Mucosa of rectum (tissue), 2 donors: ENCODE measurements at regions not wholly inside any gene's neighbourhood (a gene's known extent, or its start where the extent isn't known, plus 50 kb on each side); places are given as distances from the start of the nearest gene placed in this dataset.

Experiments used
- H3K27ac ChIP-seq, 2 donors: one replicate each; pipeline ENCODE4 v1.7.0; 2013; ENCODE audit warnings: inconsistent platforms in 2 of 2, low read depth in 2 of 2, low read length in 2 of 2
- H3K27me3 ChIP-seq, 2 donors: one replicate each; pipeline ENCODE4 v1.7.0; 2013; ENCODE audit warnings: low read length in 2 of 2; ENCODE audit not compliant: control insufficient read depth in 2 of 2, insufficient read depth in 2 of 2
- H3K36me3 ChIP-seq, 2 donors: one replicate each; pipeline ENCODE4 v1.7.0; 2013; ENCODE audit warnings: low read length in 2 of 2; ENCODE audit not compliant: control insufficient read depth in 2 of 2, insufficient read depth in 2 of 2
- H3K4me1 ChIP-seq, 2 donors: one replicate each; pipeline ENCODE4 v1.7.0; 2013; ENCODE audit warnings: low read length in 2 of 2, mild to moderate bottlenecking in 1 of 2; ENCODE audit not compliant: control insufficient read depth in 2 of 2, insufficient read depth in 2 of 2
- H3K4me3 ChIP-seq, 2 donors: one replicate each; pipeline ENCODE4 v1.7.0; 2013; ENCODE audit warnings: low read length in 2 of 2
- H3K9ac ChIP-seq, 2 donors: one replicate each; pipeline ENCODE4 v1.7.0; 2013; ENCODE audit warnings: low read length in 2 of 2, low read depth in 1 of 2, mild to moderate bottlenecking in 1 of 2
- H3K9me3 ChIP-seq, 2 donors: one replicate each; pipeline ENCODE4 v1.7.0; 2013; ENCODE audit warnings: low read length in 2 of 2; ENCODE audit not compliant: control insufficient read depth in 2 of 2
- donor health status: healthy.
- donor health status: Normal muscosa, but diverticular disease.

GRCh38 chr20:57787151-57787989 lies 77.6 kb upstream of the PMEPA1 start:
- Histone ChIP-seq H3K36me3 (no peaks in the 10 kb centered on the region), H3K27me3 (no peaks in the 10 kb centered on the region), H3K27ac (no peak overlapping the region), H3K4me1 (no peaks in the 10 kb centered on the region), H3K9me3 (no peaks in the 10 kb centered on the region), H3K9ac (no peak overlapping the region), H3K4me3 (no peak overlapping the region)

DNA sequence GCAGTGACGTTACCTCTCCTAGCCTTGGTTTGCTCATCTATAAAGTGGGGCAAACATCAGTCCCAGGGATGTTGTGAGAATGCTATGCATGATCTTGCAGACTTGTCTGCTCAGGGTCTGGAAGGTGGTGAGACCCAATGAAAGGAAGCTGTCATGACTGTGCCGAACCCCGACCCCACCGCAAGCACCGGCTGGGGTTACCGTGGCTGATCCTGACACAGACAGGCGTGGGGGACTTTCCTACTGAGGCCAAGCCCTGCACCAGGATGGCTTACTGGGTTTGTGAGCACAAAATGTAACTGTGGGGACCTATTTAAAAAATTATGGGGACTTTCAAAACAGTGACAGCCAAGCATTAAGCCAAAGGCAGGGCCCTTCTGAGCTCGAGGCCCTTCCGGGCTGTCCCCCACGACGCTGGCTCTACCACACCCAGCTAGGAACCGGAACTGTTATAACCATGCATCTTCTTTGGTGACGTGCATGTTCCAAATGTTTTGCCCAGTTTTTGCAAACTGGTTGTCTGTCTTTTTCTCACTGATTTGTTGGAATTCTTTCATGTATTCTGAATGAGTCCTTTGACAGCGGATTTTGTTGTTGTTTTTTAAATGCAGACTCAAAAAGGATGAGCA lies 76.6 kb upstream of the PMEPA1 start:
- Histone ChIP-seq H3K4me3 (no peak overlapping the region), H3K36me3 (no peaks in the 10 kb centered on the region), H3K4me1 (no peaks in the 10 kb centered on the region), H3K27ac (no peak overlapping the region), H3K9ac (no peak overlapping the region), H3K27me3 (no peaks in the 10 kb centered on the region), H3K9me3 (no peaks in the 10 kb centered on the region)

DNA sequence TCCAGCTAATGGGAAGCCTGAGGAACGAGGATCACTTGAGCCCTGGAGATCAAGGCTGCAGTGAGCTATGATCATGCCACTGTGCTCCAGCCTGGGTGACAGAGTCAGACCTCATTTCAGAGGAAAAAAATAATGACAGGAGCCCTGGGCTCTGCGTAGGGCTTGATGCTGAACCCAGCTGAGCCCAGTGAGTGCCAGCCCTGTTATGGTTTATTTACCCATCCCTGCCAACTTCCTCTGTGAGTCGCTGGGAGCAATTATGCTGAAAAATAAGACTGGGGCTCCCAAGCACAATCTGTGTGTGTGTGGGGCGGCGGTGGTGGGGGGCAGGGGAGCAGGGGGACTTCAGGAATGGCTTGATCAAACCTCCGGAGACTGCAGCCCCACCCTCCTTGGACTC lies 75.9 kb upstream of the PMEPA1 start:
- Histone ChIP-seq H3K27me3 (no peaks in the 10 kb centered on the region), H3K27ac (no peak overlapping the region), H3K4me1 (no peaks in the 10 kb centered on the region), H3K4me3 (no peak overlapping the region), H3K36me3 (no peaks in the 10 kb centered on the region), H3K9me3 (no peaks in the 10 kb centered on the region), H3K9ac (no peak overlapping the region)

DNA sequence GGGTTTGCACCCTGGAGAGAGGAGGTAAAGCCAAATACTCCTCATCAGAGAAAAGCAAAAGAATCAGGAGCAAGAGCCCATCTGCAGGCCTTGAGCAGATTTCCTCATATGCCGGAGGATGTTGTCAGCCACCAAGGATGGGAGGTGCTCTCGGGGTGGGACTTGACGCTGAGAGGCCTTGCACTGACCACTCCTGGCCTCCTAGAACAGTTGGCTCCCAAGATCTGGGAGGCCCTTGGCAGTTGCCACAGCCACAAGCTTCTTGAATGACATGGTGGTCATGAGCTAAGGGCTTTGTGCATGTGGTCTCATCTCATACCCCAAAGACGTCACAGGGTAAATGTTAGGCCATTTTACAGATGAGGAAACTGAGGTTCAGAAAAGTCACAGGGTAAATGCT lies 75.2 kb upstream of the PMEPA1 start:
- H3K27me3 ChIP-seq, result no peaks in the 10 kb centered on the region
- H3K9ac ChIP-seq, result no peak overlapping the region
- no peaks in the 10 kb centered on the region for H3K36me3 ChIP-seq
- no peaks in the 10 kb centered on the region for H3K9me3 ChIP-seq
- H3K4me3 ChIP-seq, result no peak overlapping the region
- no peaks in the 10 kb centered on the region for H3K4me1 ChIP-seq
- no peak overlapping the region for H3K27ac ChIP-seq

DNA sequence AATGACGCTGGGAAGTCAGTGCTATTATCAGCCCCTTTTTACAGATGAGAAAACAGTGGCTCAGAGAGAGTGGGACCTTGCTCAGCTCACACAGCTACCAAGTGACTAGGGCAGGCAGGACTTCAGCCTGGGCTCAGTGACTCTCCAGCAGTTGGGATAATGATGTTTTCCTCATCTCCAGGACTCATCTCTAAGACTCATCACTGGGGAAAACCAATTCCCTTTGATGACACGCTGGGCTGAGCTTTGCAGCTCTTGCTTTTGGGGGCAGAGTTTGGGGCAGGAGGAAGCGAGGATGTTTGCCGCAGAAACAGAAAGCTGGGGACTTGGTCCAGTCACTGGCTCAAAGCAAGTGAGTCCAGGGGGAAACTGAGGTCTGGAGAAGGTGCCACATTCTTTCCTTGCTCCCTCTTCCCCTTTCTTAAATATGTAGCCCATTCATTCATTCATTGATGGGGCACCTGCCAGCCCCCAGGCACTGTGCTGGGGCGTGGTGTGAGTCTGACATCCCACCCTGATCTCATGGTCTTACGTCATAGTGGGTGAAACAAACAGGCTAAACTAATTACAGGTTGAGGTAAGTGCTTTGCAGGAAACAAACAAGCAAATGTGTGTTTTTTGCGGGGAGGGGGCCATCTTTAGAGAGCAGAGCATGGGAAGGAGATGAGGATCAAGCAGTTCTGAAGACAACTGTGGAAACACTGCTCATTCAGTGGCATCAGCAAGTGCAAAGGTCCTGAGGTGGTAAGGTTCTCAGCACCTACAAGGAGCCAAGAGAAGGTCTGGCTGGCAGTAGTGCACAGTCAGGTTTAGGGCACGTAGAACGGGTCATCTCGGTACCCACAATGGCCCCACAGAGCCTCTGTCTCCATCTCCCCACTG lies 74.4 kb upstream of the PMEPA1 start:
- no peaks in the 10 kb centered on the region for H3K36me3 ChIP-seq
- H3K27me3 ChIP-seq, result no peaks in the 10 kb centered on the region
- H3K4me3 ChIP-seq, result no peak overlapping the region
- no peaks in the 10 kb centered on the region for H3K4me1 ChIP-seq
- no peaks in the 10 kb centered on the region for H3K9me3 ChIP-seq
- no peak overlapping the region for H3K27ac ChIP-seq
- no peak overlapping the region for H3K9ac ChIP-seq

- Histone ChIP-seq H3K36me3 (no peaks in the 10 kb centered on the region), H3K27me3 (no peaks in the 10 kb centered on the region), H3K4me1 (no peaks in the 10 kb centered on the region), H3K9ac (no peak overlapping the region), H3K27ac (no peak overlapping the region), H3K4me3 (no peak overlapping the region), H3K9me3 (no peaks in the 10 kb centered on the region)
These were observed 73.4 kb upstream of the PMEPA1 start for GRCh38 chr20:57783196-57783595.

GRCh38 chr20:57782631-57783041 lies 72.8 kb upstream of the PMEPA1 start:
- Histone ChIP-seq H3K4me1 (no peaks in the 10 kb centered on the region), H3K27me3 (no peaks in the 10 kb centered on the region), H3K4me3 (no peak overlapping the region), H3K27ac (no peak overlapping the region), H3K9me3 (no peaks in the 10 kb centered on the region), H3K36me3 (no peaks in the 10 kb centered on the region), H3K9ac (no peak overlapping the region)

GRCh38 chr20:57781901-57782300 lies 72.1 kb upstream of the PMEPA1 start:
- Histone ChIP-seq H3K4me3 (no peak overlapping the region), H3K9ac (no peak overlapping the region), H3K27me3 (no peaks in the 10 kb centered on the region), H3K9me3 (no peaks in the 10 kb centered on the region), H3K4me1 (no peaks in the 10 kb centered on the region), H3K36me3 (no peaks in the 10 kb centered on the region), H3K27ac (no peak overlapping the region)

- H3K4me3 ChIP-seq, result no peak overlapping the region
- no peak overlapping the region for H3K27ac ChIP-seq
- H3K9ac ChIP-seq, result no peak overlapping the region
- no peaks in the 10 kb centered on the region for H3K9me3 ChIP-seq
- no peaks in the 10 kb centered on the region for H3K36me3 ChIP-seq
- H3K4me1 ChIP-seq, result no peaks in the 10 kb centered on the region
- H3K27me3 ChIP-seq, result no peaks in the 10 kb centered on the region
These were observed 71.1 kb upstream of the PMEPA1 start for GRCh38 chr20:57780906-57781305.

- H3K27me3 ChIP-seq, result no peaks in the 10 kb centered on the region
- H3K9me3 ChIP-seq, result no peaks in the 10 kb centered on the region
- H3K27ac ChIP-seq, result no peak overlapping the region
- H3K4me1 ChIP-seq, result no peaks in the 10 kb centered on the region
- H3K36me3 ChIP-seq, result no peaks in the 10 kb centered on the region
- no peak overlapping the region for H3K4me3 ChIP-seq
- no peak overlapping the region for H3K9ac ChIP-seq
These were observed 70.6 kb upstream of the PMEPA1 start for GRCh38 chr20:57780398-57780797.
